ENCODE measurements at regions not wholly inside any gene's neighbourhood (a gene's known extent, or its start where the extent isn't known, plus 50 kb on each side); places are given as distances from the start of the nearest gene placed in this dataset.
A peak's percentile ranks its signal among the peaks of the same experiment; 100 is the strongest.
"Not testable (repeated sequence)": the region's sequence is repeated elsewhere in the genome, so short reads cannot be mapped to it uniquely, and the experiment has no call there.

- no peaks in the 10 kb centered on the region for H3K27me3 Mint-ChIP-seq (ENCODE audit: insufficient read depth, unreplicated experiment)
- peak; percentile 8 for TF ChIP-seq CTCF (IDR thresholded peaks at IDR 0.05; ENCODE audit: unreplicated experiment)
- DNase-seq (ENCODE audit: unreplicated experiment): no peak
- CTCF ChIA-PET: interaction anchor here (0.7 kb wide), 1 partner anchor 1890 kb away, joined by 3 read pairs; no protein-coding TSS in a partner anchor
- intact Hi-C loops (cut with micrococcal nuclease): no loop called here
- H3K27ac Mint-ChIP-seq (ENCODE audit: low read depth, unreplicated experiment): no peak overlapping the region
- peaks cover 12% of the 10 kb centered on the region for H3K4me1 Mint-ChIP-seq (ENCODE audit: insufficient read depth, unreplicated experiment)
- no TSS peak for BruUV-seq (replicated peaks)
- POLR2A ChIA-PET: no interaction called here
- H3K4me3 Mint-ChIP-seq (ENCODE audit: unreplicated experiment): no peak overlapping the region
- no peaks in the 10 kb centered on the region for H3K36me3 Mint-ChIP-seq (ENCODE audit: insufficient read depth, unreplicated experiment)
- no peaks in the 10 kb centered on the region for H3K9me3 Mint-ChIP-seq (ENCODE audit: unreplicated experiment)
Observed at GRCh38 chr6:22766979-22767378, 197.6 kb downstream of the HDGFL1 start.

- Mint-ChIP-seq H3K36me3 (ENCODE audit: insufficient read depth, unreplicated experiment) (no peaks in the 10 kb centered on the region), H3K9me3 (ENCODE audit: unreplicated experiment) (no peaks in the 10 kb centered on the region), H3K27me3 (ENCODE audit: insufficient read depth, unreplicated experiment) (no peaks in the 10 kb centered on the region), H3K4me1 (ENCODE audit: insufficient read depth, unreplicated experiment) (peaks cover 4% of the 10 kb centered on the region), H3K27ac (ENCODE audit: low read depth, unreplicated experiment) (no peak overlapping the region), H3K4me3 (ENCODE audit: unreplicated experiment) (no peak overlapping the region)
- ChIA-PET POLR2A (no interaction called here), CTCF (no interaction called here)
- intact Hi-C loops (cut with micrococcal nuclease): no loop called here
- no peak for DNase-seq (ENCODE audit: unreplicated experiment)
- BruUV-seq (replicated peaks): no TSS peak
- TF ChIP-seq CTCF (IDR thresholded peaks at IDR 0.05; ENCODE audit: unreplicated experiment): no peak
Observed at GRCh38 chr6:22770054-22770453, 200.7 kb downstream of the HDGFL1 start.

- H3K9me3 Mint-ChIP-seq (ENCODE audit: unreplicated experiment): peaks cover 18% of the 10 kb centered on the region
- intact Hi-C loops (cut with micrococcal nuclease): no loop called here
- H3K27me3 Mint-ChIP-seq (ENCODE audit: insufficient read depth, unreplicated experiment): no peaks in the 10 kb centered on the region
- H3K4me1 Mint-ChIP-seq (ENCODE audit: insufficient read depth, unreplicated experiment): no peaks in the 10 kb centered on the region
- ChIA-PET POLR2A (no interaction called here), CTCF (interaction anchor here (0.6 kb wide), 1 partner anchor 634 kb away, joined by 3 read pairs; no protein-coding TSS in a partner anchor)
- no peak overlapping the region for H3K4me3 Mint-ChIP-seq (ENCODE audit: unreplicated experiment)
- no peak for DNase-seq (ENCODE audit: unreplicated experiment)
- no peak overlapping the region for H3K27ac Mint-ChIP-seq (ENCODE audit: low read depth, unreplicated experiment)
- H3K36me3 Mint-ChIP-seq (ENCODE audit: insufficient read depth, unreplicated experiment): no peaks in the 10 kb centered on the region
- BruUV-seq (replicated peaks): no TSS peak
- TF ChIP-seq CTCF (IDR thresholded peaks at IDR 0.05; ENCODE audit: unreplicated experiment): no peak
Observed at GRCh38 chr6:22774129-22774528, 204.8 kb downstream of the HDGFL1 start.

- POLR2A ChIA-PET; intact Hi-C loops (cut with micrococcal nuclease); H3K27ac Mint-ChIP-seq (ENCODE audit: low read depth, unreplicated experiment): not testable (repeated sequence)
Observed at GRCh38 chr6:22778438-22778837, 209.1 kb downstream of the HDGFL1 start.

GRCh38 chr6:22779062-22779461, 209.7 kb downstream of the HDGFL1 start:
- peaks cover 18% of the 10 kb centered on the region for H3K9me3 Mint-ChIP-seq (ENCODE audit: unreplicated experiment)
- no peaks in the 10 kb centered on the region for H3K36me3 Mint-ChIP-seq (ENCODE audit: insufficient read depth, unreplicated experiment)
- no peak overlapping the region for H3K27ac Mint-ChIP-seq (ENCODE audit: low read depth, unreplicated experiment)
- POLR2A ChIA-PET: no interaction called here
- DNase-seq (ENCODE audit: unreplicated experiment): no peak
- H3K27me3 Mint-ChIP-seq (ENCODE audit: insufficient read depth, unreplicated experiment): no peaks in the 10 kb centered on the region
- CTCF ChIA-PET: interaction anchor here (1.2 kb wide), 1 partner anchor 264 kb away, joined by 3 read pairs; no protein-coding TSS in a partner anchor
- H3K4me1 Mint-ChIP-seq (ENCODE audit: insufficient read depth, unreplicated experiment): no peaks in the 10 kb centered on the region
- no peak for TF ChIP-seq CTCF (IDR thresholded peaks at IDR 0.05; ENCODE audit: unreplicated experiment)
- H3K4me3 Mint-ChIP-seq (ENCODE audit: unreplicated experiment): no peak overlapping the region
- intact Hi-C loops (cut with micrococcal nuclease): no loop called here
- BruUV-seq (replicated peaks): no TSS peak

More at GRCh38 chr6:22778438-22778837, 209.1 kb downstream of the HDGFL1 start:
- H3K36me3 Mint-ChIP-seq (ENCODE audit: insufficient read depth, unreplicated experiment); DNase-seq (ENCODE audit: unreplicated experiment); H3K4me1 Mint-ChIP-seq (ENCODE audit: insufficient read depth, unreplicated experiment); H3K27me3 Mint-ChIP-seq (ENCODE audit: insufficient read depth, unreplicated experiment); H3K4me3 Mint-ChIP-seq (ENCODE audit: unreplicated experiment); BruUV-seq (replicated peaks): not testable (repeated sequence)
- CTCF ChIA-PET: interaction anchor here (1.2 kb wide), 1 partner anchor 264 kb away, joined by 3 read pairs; no protein-coding TSS in a partner anchor
- peaks cover 18% of the 10 kb centered on the region for H3K9me3 Mint-ChIP-seq (ENCODE audit: unreplicated experiment)
